Ovary (tissue), 3 donors: ENCODE measurements at regions not wholly inside any gene's neighbourhood (a gene's known extent, or its start where the extent isn't known, plus 50 kb on each side); places are given as distances from the start of the nearest gene placed in this dataset.

ENCODE experiments used
- EP300 ChIP-seq: sonication (generic); formaldehyde crosslinking; IDR thresholded peaks from one replicate; pipeline ENCODE4 v1.6.1; 2017; ENCODE audit warnings: antibody characterized with exemption
- POLR2A ChIP-seq: fragments of 450-650 bp; IDR thresholded peaks from one replicate; pipeline ENCODE4 v1.6.1; 2017; ENCODE audit warnings: antibody characterized with exemption, mild to moderate bottlenecking, moderate library complexity
- TF ChIP-seq, protein P1 (sequence below), 3 donors: fragments of 450-650 bp in 2 of 3; fragments of 200-600 bp in 1 of 3; IDR thresholded peaks; one replicate each; pipeline versions ENCODE4 v1.5.1 to v1.8.0; 2016 to 2022; ENCODE audit warnings: antibody characterized with exemption in 3 of 3, mild to moderate bottlenecking in 1 of 3
- donor health status: DM: no; HTN: no; CAD: no.

DNA sequence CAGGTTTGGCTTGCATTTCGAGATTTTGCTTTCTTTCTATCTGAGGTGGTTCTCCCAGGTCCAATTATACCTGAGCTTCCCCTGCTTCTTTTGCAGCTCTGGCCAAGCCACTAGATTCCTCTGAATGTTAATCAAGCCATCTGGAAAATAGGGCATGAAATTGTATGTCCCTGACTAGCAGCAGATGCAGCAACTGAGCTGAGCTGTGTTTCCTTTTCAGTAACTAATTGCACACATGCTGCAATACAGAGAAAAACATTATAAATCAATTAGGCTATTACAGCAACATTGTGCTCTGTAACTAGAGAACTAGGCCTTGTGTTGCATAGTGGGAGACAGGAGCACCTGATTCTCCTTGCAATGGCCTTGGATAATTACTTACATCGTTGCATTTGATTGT lies 408.3 kb downstream of the ETS1 start:
- TF ChIP-seq, protein P1, sequence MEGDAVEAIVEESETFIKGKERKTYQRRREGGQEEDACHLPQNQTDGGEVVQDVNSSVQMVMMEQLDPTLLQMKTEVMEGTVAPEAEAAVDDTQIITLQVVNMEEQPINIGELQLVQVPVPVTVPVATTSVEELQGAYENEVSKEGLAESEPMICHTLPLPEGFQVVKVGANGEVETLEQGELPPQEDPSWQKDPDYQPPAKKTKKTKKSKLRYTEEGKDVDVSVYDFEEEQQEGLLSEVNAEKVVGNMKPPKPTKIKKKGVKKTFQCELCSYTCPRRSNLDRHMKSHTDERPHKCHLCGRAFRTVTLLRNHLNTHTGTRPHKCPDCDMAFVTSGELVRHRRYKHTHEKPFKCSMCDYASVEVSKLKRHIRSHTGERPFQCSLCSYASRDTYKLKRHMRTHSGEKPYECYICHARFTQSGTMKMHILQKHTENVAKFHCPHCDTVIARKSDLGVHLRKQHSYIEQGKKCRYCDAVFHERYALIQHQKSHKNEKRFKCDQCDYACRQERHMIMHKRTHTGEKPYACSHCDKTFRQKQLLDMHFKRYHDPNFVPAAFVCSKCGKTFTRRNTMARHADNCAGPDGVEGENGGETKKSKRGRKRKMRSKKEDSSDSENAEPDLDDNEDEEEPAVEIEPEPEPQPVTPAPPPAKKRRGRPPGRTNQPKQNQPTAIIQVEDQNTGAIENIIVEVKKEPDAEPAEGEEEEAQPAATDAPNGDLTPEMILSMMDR (IDR thresholded peaks at IDR 0.05) = no peak
- TF ChIP-seq POLR2A = no peak
- no peak for TF ChIP-seq EP300
